COLO668 (cell line): ENCODE measurements at regions not wholly inside any gene's neighbourhood (a gene's known extent, or its start where the extent isn't known, plus 50 kb on each side); places are given as distances from the start of the nearest gene placed in this dataset.
A peak's percentile ranks its signal among the peaks of the same experiment; 100 is the strongest.

ENCODE experiments used
- DNase-seq: peaks from one replicate; lab custom pipeline; 2025; ENCODE audit not compliant: unreplicated experiment; lab: John Stamatoyannopoulos, UW

- no peak for DNase-seq
Observed at GRCh38 chr12:5194306-5194705, 150.6 kb downstream of the KCNA5 start.

GRCh38 chr12:5195244-5195643, 151.6 kb downstream of the KCNA5 start:
- no peak for DNase-seq

- DNase-seq: no peak
Observed at GRCh38 chr12:5195691-5196090, 152.0 kb downstream of the KCNA5 start.

GRCh38 chr12:5197131-5197530, 153.5 kb downstream of the KCNA5 start:
- no peak for DNase-seq

- DNase-seq: no peak
Observed at GRCh38 chr12:5197656-5198055, 154.0 kb downstream of the KCNA5 start.

GRCh38 chr12:5200278-5201087, 156.8 kb downstream of the KCNA5 start:
- DNase-seq: peak; percentile 41

GRCh38 chr12:5201554-5202218, 158.0 kb downstream of the KCNA5 start:
- DNase-seq: no peak

- no peak for DNase-seq
Observed at GRCh38 chr12:5203274-5203673, 159.6 kb downstream of the KCNA5 start.

GRCh38 chr12:5203720-5204119, 160.0 kb downstream of the KCNA5 start:
- DNase-seq: no peak

GRCh38 chr12:5204271-5204670, 160.6 kb downstream of the KCNA5 start:
- DNase-seq: peak; percentile 2

- no peak for DNase-seq
Observed at GRCh38 chr12:5204831-5205230, 161.2 kb downstream of the KCNA5 start.

GRCh38 chr12:5206401-5207175, 162.9 kb downstream of the KCNA5 start:
- DNase-seq: no peak

- no peak for DNase-seq
Observed at GRCh38 chr12:5210179-5210922, 166.7 kb downstream of the KCNA5 start.

- DNase-seq: no peak
Observed at GRCh38 chr12:5210923-5211290, 167.2 kb downstream of the KCNA5 start.

GRCh38 chr12:5213336-5213735, 169.7 kb downstream of the KCNA5 start:
- no peak for DNase-seq

GRCh38 chr12:5213990-5214389, 170.3 kb downstream of the KCNA5 start:
- no peak for DNase-seq

GRCh38 chr12:5217936-5218335, 174.3 kb downstream of the KCNA5 start:
- no peak for DNase-seq

GRCh38 chr12:5220099-5220498, 176.4 kb downstream of the KCNA5 start:
- no peak for DNase-seq

- no peak for DNase-seq
Observed at GRCh38 chr12:5220835-5221234, 177.2 kb downstream of the KCNA5 start.

- no peak for DNase-seq
Observed at GRCh38 chr12:5222011-5222461, 178.4 kb downstream of the KCNA5 start.

GRCh38 chr12:5222729-5223128, 179.1 kb downstream of the KCNA5 start:
- no peak for DNase-seq
